ENCODE measurements at regions not wholly inside any gene's neighbourhood (a gene's known extent, or its start where the extent isn't known, plus 50 kb on each side); places are given as distances from the start of the nearest gene placed in this dataset.

DNA sequence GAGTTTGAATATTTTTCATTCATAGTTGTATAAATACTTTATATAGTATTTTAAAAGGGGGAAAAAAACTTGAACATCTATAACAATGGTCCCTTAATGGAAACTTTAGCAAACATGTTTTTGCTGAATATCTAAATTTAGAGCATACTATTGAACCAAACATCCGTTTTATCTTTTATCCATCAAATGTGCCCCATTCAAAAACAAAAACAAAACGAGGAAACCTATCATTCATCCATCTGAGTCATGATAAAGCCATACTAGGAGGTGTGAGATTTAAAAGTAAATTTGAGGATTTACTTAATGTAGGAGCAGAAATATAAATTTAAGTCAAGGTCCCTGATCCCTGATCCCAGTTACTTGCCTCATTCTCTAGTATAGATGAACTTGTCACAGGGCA is 463.6 kb upstream of the MDFIC2 start:
- TF ChIP-seq, protein P1, sequence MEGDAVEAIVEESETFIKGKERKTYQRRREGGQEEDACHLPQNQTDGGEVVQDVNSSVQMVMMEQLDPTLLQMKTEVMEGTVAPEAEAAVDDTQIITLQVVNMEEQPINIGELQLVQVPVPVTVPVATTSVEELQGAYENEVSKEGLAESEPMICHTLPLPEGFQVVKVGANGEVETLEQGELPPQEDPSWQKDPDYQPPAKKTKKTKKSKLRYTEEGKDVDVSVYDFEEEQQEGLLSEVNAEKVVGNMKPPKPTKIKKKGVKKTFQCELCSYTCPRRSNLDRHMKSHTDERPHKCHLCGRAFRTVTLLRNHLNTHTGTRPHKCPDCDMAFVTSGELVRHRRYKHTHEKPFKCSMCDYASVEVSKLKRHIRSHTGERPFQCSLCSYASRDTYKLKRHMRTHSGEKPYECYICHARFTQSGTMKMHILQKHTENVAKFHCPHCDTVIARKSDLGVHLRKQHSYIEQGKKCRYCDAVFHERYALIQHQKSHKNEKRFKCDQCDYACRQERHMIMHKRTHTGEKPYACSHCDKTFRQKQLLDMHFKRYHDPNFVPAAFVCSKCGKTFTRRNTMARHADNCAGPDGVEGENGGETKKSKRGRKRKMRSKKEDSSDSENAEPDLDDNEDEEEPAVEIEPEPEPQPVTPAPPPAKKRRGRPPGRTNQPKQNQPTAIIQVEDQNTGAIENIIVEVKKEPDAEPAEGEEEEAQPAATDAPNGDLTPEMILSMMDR (IDR thresholded peaks at IDR 0.05): no peak
- TF ChIP-seq POLR2A (IDR thresholded peaks at IDR 0.05): no peak
